HL-60 (cell line): ENCODE measurements at regions not wholly inside any gene's neighbourhood (a gene's known extent, or its start where the extent isn't known, plus 50 kb on each side); places are given as distances from the start of the nearest gene placed in this dataset.

Experiments
- DNase-seq, 2 experiments: peaks; one replicate each; pipeline ENCODE4 v3.0.0-alpha.2; 2010 to 2020; ENCODE audit warnings: low read depth in 1 of 2, low spot score in 1 of 2
- H3K27ac ChIP-seq: fragments of 250-450 bp; sonication (Bioruptor Pico); replicated peaks from 2 replicates; pipeline ENCODE4 v1.5.1; 2020; ENCODE audit warnings: mild to moderate bottlenecking, moderate library complexity
- H3K27me3 ChIP-seq: fragments of 250-450 bp; sonication (Bioruptor Pico); 2 replicates; pipeline ENCODE4 v1.5.1; 2021; ENCODE audit warnings: mild to moderate bottlenecking, moderate library complexity; ENCODE audit not compliant: insufficient read depth, poor library complexity, severe bottlenecking
- H3K4me3 ChIP-seq: replicated peaks from 2 replicates; pipeline ENCODE4 v1.5.1; 2011; ENCODE audit warnings: mild to moderate bottlenecking, control low read depth, low read length; ENCODE audit not compliant: insufficient read depth
- CTCF ChIP-seq: IDR thresholded peaks from one replicate; pipeline ENCODE4 v1.5.1; 2011; ENCODE audit warnings: low read length, control low read depth, inconsistent platforms; ENCODE audit not compliant: insufficient read depth
- GABPA ChIP-seq: IDR thresholded peaks from 2 replicates; pipeline ENCODE4 v1.6.1; 2012; ENCODE audit warnings: low read depth
- POLR2AphosphoS5 ChIP-seq: IDR thresholded peaks from 2 replicates; pipeline ENCODE4 v1.6.1; 2012; ENCODE audit warnings: low read depth
- REST ChIP-seq: IDR thresholded peaks from 2 replicates; pipeline ENCODE4 v1.6.1; 2012; ENCODE audit warnings: low read depth; ENCODE audit not compliant: insufficient replicate concordance
- SPI1 ChIP-seq: IDR thresholded peaks from 2 replicates; pipeline ENCODE4 v1.6.1; 2012; ENCODE audit warnings: low read depth, mild to moderate bottlenecking, borderline replicate concordance

GRCh38 chr21:28513428-28513827 lies 479.2 kb downstream of the LTN1 start:
- Histone ChIP-seq H3K27me3 (no peaks in the 10 kb centered on the region), H3K27ac (no peak overlapping the region), H3K4me3 (no peak overlapping the region)
- no peak for TF ChIP-seq REST
- no peak for TF ChIP-seq POLR2AphosphoS5
- no peak for TF ChIP-seq SPI1
- TF ChIP-seq GABPA, result no peak
- no peak for TF ChIP-seq CTCF
- DNase-seq, result no peak

- no peak for DNase-seq
- TF ChIP-seq POLR2AphosphoS5 (no peak), REST (no peak), SPI1 (no peak), GABPA (no peak), CTCF (no peak)
- H3K4me3 ChIP-seq, result no peak overlapping the region
- H3K27ac ChIP-seq, result no peak overlapping the region
- H3K27me3 ChIP-seq, result no peaks in the 10 kb centered on the region
These were observed 483.6 kb downstream of the LTN1 start for GRCh38 chr21:28509031-28509430.

GRCh38 chr21:28508126-28508525 lies 484.6 kb downstream of the LTN1 start:
- no peak overlapping the region for H3K27ac ChIP-seq
- H3K4me3 ChIP-seq, result no peak overlapping the region
- DNase-seq, result no peak
- TF ChIP-seq GABPA, result no peak
- no peak for TF ChIP-seq SPI1
- no peak for TF ChIP-seq CTCF
- TF ChIP-seq POLR2AphosphoS5, result no peak
- no peak for TF ChIP-seq REST
- H3K27me3 ChIP-seq, result no peaks in the 10 kb centered on the region
